MM.1S (cell line): ENCODE measurements at regions not wholly inside any gene's neighbourhood (a gene's known extent, or its start where the extent isn't known, plus 50 kb on each side); places are given as distances from the start of the nearest gene placed in this dataset.

Source experiments
- EZH2 ChIP-seq: fragments of 300-600 bp; sonication (generic); optimal IDR thresholded peaks from 2 replicates; pipeline ENCODE3; 2017; ENCODE audit warnings: low read depth, mild to moderate bottlenecking, antibody characterized with exemption, low read length, mixed read lengths
- EZH2phosphoT487 ChIP-seq: fragments of 300-600 bp; sonication (generic); IDR thresholded peaks from 2 replicates; pipeline ENCODE4 v1.6.1; 2018; ENCODE audit warnings: antibody characterized with exemption, low read length
- TF ChIP-seq, protein P1 (sequence below): fragments of 300-600 bp; sonication (generic); IDR thresholded peaks from 2 replicates; pipeline ENCODE4 v1.5.1; 2016; ENCODE audit warnings: antibody characterized with exemption, low read length, mixed read lengths

DNA sequence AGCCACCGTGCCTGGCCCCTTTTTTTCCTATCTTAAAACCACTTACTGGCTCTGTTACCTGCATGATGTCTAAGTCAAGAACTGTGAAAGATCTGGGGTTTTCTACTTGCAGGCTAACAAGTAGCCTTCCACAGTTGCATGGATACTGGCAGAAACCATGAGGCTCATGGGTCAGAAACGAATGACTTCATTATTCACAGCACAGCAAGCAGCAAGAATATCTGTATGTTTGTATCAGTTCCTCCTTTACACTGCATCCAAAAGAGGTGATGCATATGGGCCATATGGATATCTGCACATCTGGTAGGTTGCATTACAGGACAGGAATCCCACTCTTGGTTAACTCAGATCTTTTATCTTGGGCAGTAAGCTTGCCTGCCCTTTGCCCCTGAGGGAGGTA, 154.9 kb upstream of the NUDT6 start:
- TF ChIP-seq, protein P1, sequence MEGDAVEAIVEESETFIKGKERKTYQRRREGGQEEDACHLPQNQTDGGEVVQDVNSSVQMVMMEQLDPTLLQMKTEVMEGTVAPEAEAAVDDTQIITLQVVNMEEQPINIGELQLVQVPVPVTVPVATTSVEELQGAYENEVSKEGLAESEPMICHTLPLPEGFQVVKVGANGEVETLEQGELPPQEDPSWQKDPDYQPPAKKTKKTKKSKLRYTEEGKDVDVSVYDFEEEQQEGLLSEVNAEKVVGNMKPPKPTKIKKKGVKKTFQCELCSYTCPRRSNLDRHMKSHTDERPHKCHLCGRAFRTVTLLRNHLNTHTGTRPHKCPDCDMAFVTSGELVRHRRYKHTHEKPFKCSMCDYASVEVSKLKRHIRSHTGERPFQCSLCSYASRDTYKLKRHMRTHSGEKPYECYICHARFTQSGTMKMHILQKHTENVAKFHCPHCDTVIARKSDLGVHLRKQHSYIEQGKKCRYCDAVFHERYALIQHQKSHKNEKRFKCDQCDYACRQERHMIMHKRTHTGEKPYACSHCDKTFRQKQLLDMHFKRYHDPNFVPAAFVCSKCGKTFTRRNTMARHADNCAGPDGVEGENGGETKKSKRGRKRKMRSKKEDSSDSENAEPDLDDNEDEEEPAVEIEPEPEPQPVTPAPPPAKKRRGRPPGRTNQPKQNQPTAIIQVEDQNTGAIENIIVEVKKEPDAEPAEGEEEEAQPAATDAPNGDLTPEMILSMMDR: no peak
- no peak for TF ChIP-seq EZH2
- no peak for TF ChIP-seq EZH2phosphoT487
